ENCODE measurements at regions not wholly inside any gene's neighbourhood (a gene's known extent, or its start where the extent isn't known, plus 50 kb on each side); places are given as distances from the start of the nearest gene placed in this dataset.
A peak's percentile ranks its signal among the peaks of the same experiment; 100 is the strongest.

DNA sequence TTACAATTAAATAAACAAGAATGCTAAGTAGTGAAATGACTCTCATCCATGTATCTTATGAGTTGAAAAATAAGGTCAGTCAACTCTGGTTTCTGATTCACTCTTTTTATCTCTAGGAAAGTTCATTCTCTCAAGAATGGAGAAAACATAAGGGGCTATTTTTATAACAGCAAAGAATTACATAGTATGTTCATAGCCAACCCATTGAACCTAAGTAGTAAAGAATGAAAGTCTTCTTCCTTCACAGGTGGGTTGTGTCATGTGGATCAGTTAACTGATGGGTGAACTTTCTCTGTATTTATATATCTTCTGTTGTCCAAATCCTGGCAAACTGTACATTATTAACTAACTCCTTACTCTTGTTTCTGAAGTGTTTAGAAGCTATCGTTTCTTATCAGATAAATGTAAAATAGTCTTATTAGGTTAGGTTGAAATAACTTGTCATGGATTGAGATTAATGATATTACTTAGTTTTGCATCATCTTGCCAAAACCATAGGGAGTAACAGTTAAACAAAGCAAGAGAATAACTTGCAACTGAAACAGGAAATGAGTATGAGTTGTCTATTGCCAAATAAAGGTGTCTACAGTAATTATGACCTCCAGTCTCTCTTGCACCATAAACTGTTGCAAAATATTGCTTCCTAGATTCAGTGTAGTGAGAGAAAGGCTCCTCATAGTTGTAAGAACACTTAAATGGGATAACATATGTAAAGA is 86.8 kb downstream of the ANKRD7 start:
- H3K27me3 ChIP-seq: no peaks in the 10 kb centered on the region
- intact Hi-C loops (cut with DNase I): no loop called here
- TF ChIP-seq CTCF (IDR thresholded peaks at IDR 0.05): no peak
- no peaks in the 10 kb centered on the region for H3K36me3 ChIP-seq
- DNase-seq (no peak), ATAC-seq (no peak)
- no peak overlapping the region for H3K27ac ChIP-seq
- H3K9me3 ChIP-seq: peaks cover 0 to 25% of the 10 kb centered on the region in 2 donors
- no peak overlapping the region for H3K4me3 ChIP-seq
- peaks cover 0 to 5% of the 10 kb centered on the region in 2 donors for H3K4me1 ChIP-seq

GRCh38 chr7:118312051-118312450 is 87.5 kb downstream of the ANKRD7 start:
- H3K27ac ChIP-seq: no peak overlapping the region
- TF ChIP-seq CTCF (IDR thresholded peaks at IDR 0.05): no peak
- DNase-seq: no peak
- intact Hi-C loops (cut with DNase I): no loop called here
- H3K36me3 ChIP-seq: no peaks in the 10 kb centered on the region
- H3K27me3 ChIP-seq: no peaks in the 10 kb centered on the region
- H3K9me3 ChIP-seq: peaks cover 0 to 25% of the 10 kb centered on the region in 2 donors
- ATAC-seq: no peak
- no peak overlapping the region for H3K4me3 ChIP-seq
- peaks cover 0 to 5% of the 10 kb centered on the region in 2 donors for H3K4me1 ChIP-seq

DNA sequence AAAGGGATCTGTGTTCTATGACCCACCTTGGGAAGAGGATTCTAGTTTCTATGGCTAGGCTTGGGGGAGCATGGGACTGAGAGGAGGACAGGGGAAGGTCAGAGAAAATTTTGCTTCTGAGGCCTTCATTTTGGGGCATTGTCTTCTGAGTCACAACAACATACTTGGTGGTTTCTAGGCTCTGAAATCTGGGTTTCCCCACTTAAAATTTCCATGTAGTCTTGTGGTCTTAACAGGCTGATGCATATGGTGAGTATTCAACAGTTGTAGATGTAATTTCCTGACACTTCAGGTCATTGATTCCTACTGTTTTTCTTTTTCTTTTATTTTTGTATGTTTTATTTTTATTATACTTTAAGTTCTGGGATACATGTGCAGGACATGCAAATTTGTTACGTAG is 88.5 kb downstream of the ANKRD7 start:
- H3K27me3 ChIP-seq: peaks cover 0 to 8% of the 10 kb centered on the region in 2 donors
- DNase-seq (no peak), ATAC-seq (no peak)
- peaks cover 0 to 25% of the 10 kb centered on the region in 2 donors for H3K9me3 ChIP-seq
- H3K4me3 ChIP-seq: no peak overlapping the region
- no peaks in the 10 kb centered on the region for H3K36me3 ChIP-seq
- peaks cover 0 to 5% of the 10 kb centered on the region in 2 donors for H3K4me1 ChIP-seq
- TF ChIP-seq CTCF (IDR thresholded peaks at IDR 0.05): no peak
- H3K27ac ChIP-seq: no peak overlapping the region
- intact Hi-C loops (cut with DNase I): no loop called here

- Histone ChIP-seq H3K27ac (no peak overlapping the region), H3K36me3 (no peaks in the 10 kb centered on the region), H3K4me1 (no peaks in the 10 kb centered on the region), H3K4me3 (no peak overlapping the region), H3K9me3 (no peaks in the 10 kb centered on the region), H3K27me3 (peaks cover 0 to 8% of the 10 kb centered on the region in 2 donors)
- no peak for TF ChIP-seq CTCF (IDR thresholded peaks at IDR 0.05)
- DNase-seq: peak in 1 of 4 donors; percentile 17
- intact Hi-C loops (cut with DNase I): no loop called here
- no peak for ATAC-seq
These were observed 100.4 kb downstream of the ANKRD7 start for GRCh38 chr7:118324790-118325449.

DNA sequence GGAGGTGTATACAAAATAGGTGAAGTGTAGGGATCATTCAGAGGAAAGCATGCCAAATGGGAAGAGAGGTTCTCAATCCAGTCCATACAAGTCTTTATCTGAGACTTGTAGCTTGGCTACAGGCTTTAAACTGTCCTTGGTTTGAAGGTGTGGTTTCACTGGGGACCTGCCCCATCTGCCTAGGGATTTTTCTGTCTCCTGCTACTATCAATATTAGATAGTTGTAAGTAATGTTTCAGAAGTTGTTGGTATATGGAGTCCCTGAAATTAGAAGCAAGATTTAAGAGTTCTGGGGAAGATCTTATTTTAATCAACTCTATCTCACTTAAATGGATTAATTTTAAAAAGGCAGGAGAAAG is 100.9 kb downstream of the ANKRD7 start:
- H3K36me3 ChIP-seq: no peaks in the 10 kb centered on the region
- H3K9me3 ChIP-seq: no peaks in the 10 kb centered on the region
- TF ChIP-seq CTCF (IDR thresholded peaks at IDR 0.05): no peak
- intact Hi-C loops (cut with DNase I): no loop called here
- no peak for ATAC-seq
- H3K4me3 ChIP-seq: no peak overlapping the region
- no peaks in the 10 kb centered on the region for H3K4me1 ChIP-seq
- H3K27ac ChIP-seq: no peak overlapping the region
- peaks cover 0 to 13% of the 10 kb centered on the region in 2 donors for H3K27me3 ChIP-seq
- DNase-seq: no peak
